HepG2 (cell line): ENCODE measurements at regions not wholly inside any gene's neighbourhood (a gene's known extent, or its start where the extent isn't known, plus 50 kb on each side); places are given as distances from the start of the nearest gene placed in this dataset.

ENCODE experiments used
- ATAC-seq: fragments of 200-7000 bp; cut with Tn5 transposase; 3 replicates; pipeline ENCODE4 v1.9.1; 2020; ENCODE audit warnings: mild to moderate bottlenecking, moderate library complexity
- BruUV-seq: library from RNA; stranded (reverse); fragments of 400-500 nt; replicated peaks from 2 replicates; lab custom pipeline; 2021; lab: Mats Ljungman, UMichigan
- CTCF ChIA-PET: fragments of 300-600 bp; formaldehyde crosslinking; extraction: SDS; loops from one replicate; lab custom pipeline; 2021; ENCODE audit warnings: low total read pairs, inconsistent platforms, low intra/inter-chr PET ratio; lab: Yijun Ruan, JAX
- POLR2A ChIA-PET: fragments of 350-600 bp; sonication (Branson Sonifier 250); formaldehyde crosslinking; loops from one replicate; lab custom pipeline; 2020; ENCODE audit warnings: antibody characterized with exemption, inconsistent platforms; lab: Yijun Ruan, JAX
- DNase-seq: peaks from one replicate; pipeline ENCODE4 v3.0.0-alpha.2; 2015; ENCODE audit warnings: low spot score
- FAIRE-seq: peaks from 3 replicates; lab custom pipeline; 2011; peaks lifted over from hg19 to GRCh38; lab: Jason Lieb, UNC
- H2AFZ ChIP-seq: one replicate; pipeline ENCODE4 v1.6.1; 2011; ENCODE audit warnings: low read length, inconsistent platforms
- H3K27ac ChIP-seq: fragments of 300-600 bp; 3 replicates; pipeline ENCODE4 v1.8.0; 2011; ENCODE audit warnings: mixed run types, mild to moderate bottlenecking, mixed read lengths, low read length, inconsistent platforms; ENCODE audit not compliant: insufficient read depth; ENCODE audit errors: extremely low read length
- H3K27me3 ChIP-seq, 2 experiments: fragments of 200-600 bp in 1 of 2; 2 replicates in 1 of 2; 3 replicates in 1 of 2; pipeline versions ENCODE4 v1.6.0 to v1.8.0; 2011; ENCODE audit warnings: low read length in 2 of 2, mild to moderate bottlenecking in 2 of 2, moderate library complexity in 2 of 2, inconsistent platforms in 1 of 2; ENCODE audit not compliant: insufficient read depth in 2 of 2, control insufficient read depth in 1 of 2
- H3K36me3 ChIP-seq, 2 experiments: fragments of 200-600 bp in 1 of 2; replicated peaks in 1 of 2; 2 replicates in 1 of 2; 3 replicates in 1 of 2; pipeline versions ENCODE4 v1.5.1 to v1.8.0; 2011; ENCODE audit warnings: low read length in 2 of 2, inconsistent platforms in 1 of 2; ENCODE audit not compliant: insufficient read depth in 2 of 2, control insufficient read depth in 1 of 2
- H3K4me1 ChIP-seq: 2 replicates; pipeline ENCODE4 v1.5.1; 2012; ENCODE audit warnings: low read length, inconsistent platforms; ENCODE audit not compliant: insufficient read depth
- H3K4me2 ChIP-seq: 2 replicates; pipeline ENCODE4 v1.6.0; 2011; ENCODE audit warnings: low read depth, low read length, inconsistent platforms
- H3K4me3 ChIP-seq, 3 experiments: fragments of 200-600 bp in 1 of 3; sonication (generic), shearing (Covaris generic) in 1 of 3; replicated peaks in 1 of 3; 2 replicates each; pipeline ENCODE4 v1.5.1; 2011 to 2016; ENCODE audit warnings: low read length in 3 of 3, inconsistent platforms in 2 of 3, low read depth in 2 of 3, mild to moderate bottlenecking in 2 of 3, control low read depth in 1 of 3, mixed read lengths in 1 of 3; ENCODE audit not compliant: insufficient read depth in 1 of 3
- H3K79me2 ChIP-seq: one replicate; pipeline ENCODE4 v1.6.1; 2011; ENCODE audit warnings: low read length, inconsistent platforms; ENCODE audit not compliant: insufficient read depth
- H3K9ac ChIP-seq: 2 replicates; pipeline ENCODE4 v1.6.0; 2011; ENCODE audit warnings: mild to moderate bottlenecking, low read depth, low read length, inconsistent platforms; ENCODE audit not compliant: insufficient read depth
- H3K9me3 ChIP-seq: 2 replicates; pipeline ENCODE4 v1.5.1; 2012; ENCODE audit warnings: mild to moderate bottlenecking, low read length
- H4K20me1 ChIP-seq: 2 replicates; pipeline ENCODE4 v1.6.0; 2011; ENCODE audit warnings: inconsistent platforms, mild to moderate bottlenecking, low read length, moderate library complexity; ENCODE audit not compliant: insufficient read depth
- CTCF ChIP-seq: sonication (generic); formaldehyde crosslinking; IDR thresholded peaks from 2 replicates; pipeline ENCODE4 v1.5.0; 2020; ENCODE audit warnings: mild to moderate bottlenecking, missing genetic modification reagents, moderate library complexity
- E2F5 ChIP-seq: sonication (generic); formaldehyde crosslinking; conservative IDR thresholded peaks from 2 replicates; pipeline ENCODE4 v1.4.0; 2020; ENCODE audit warnings: missing genetic modification reagents
- HES4 ChIP-seq: sonication (generic); formaldehyde crosslinking; IDR thresholded peaks from 2 replicates; pipeline ENCODE4 v1.9.0; 2021; ENCODE audit warnings: mild to moderate bottlenecking, missing genetic modification reagents, borderline replicate concordance
- MAFK ChIP-seq, 2 experiments: IDR thresholded peaks in 1 of 2; conservative IDR thresholded peaks in 1 of 2; 2 replicates each; pipeline ENCODE4 v1.6.1; 2011; ENCODE audit warnings: improper control_type of control experiment in 2 of 2, low read length in 2 of 2
- NAIF1 ChIP-seq: sonication (generic); formaldehyde crosslinking; IDR thresholded peaks from 2 replicates; pipeline ENCODE4 v1.5.0; 2020; ENCODE audit warnings: mild to moderate bottlenecking, missing genetic modification reagents, borderline replicate concordance
- NPAS2 ChIP-seq: sonication (generic); formaldehyde crosslinking; IDR thresholded peaks from 2 replicates; pipeline ENCODE4 v1.8.0; 2022; ENCODE audit warnings: mild to moderate bottlenecking, missing genetic modification reagents, borderline replicate concordance
- NR3C1 ChIP-seq: sonication (generic); formaldehyde crosslinking; IDR thresholded peaks from 2 replicates; pipeline ENCODE4 v1.4.0; 2020; ENCODE audit warnings: missing genetic modification reagents
- RERE ChIP-seq: IDR thresholded peaks from 2 replicates; pipeline ENCODE4 v1.6.1; 2016; ENCODE audit warnings: low read depth, missing genetic modification reagents, missing compliant biosample characterization
- RFX1 ChIP-seq: fragments of 450-650 bp; IDR thresholded peaks from 2 replicates; pipeline ENCODE4 v1.6.1; 2017
- STAT6 ChIP-seq: sonication (generic); formaldehyde crosslinking; IDR thresholded peaks from 2 replicates; pipeline ENCODE4 v1.4.0; 2020; ENCODE audit warnings: missing genetic modification reagents, mild to moderate bottlenecking, borderline replicate concordance
- TP53 ChIP-seq: sonication (generic); formaldehyde crosslinking; conservative IDR thresholded peaks from 2 replicates; pipeline ENCODE4 v1.4.0; 2020; ENCODE audit warnings: missing genetic modification reagents
- ZNF17 ChIP-seq: sonication (generic); formaldehyde crosslinking; IDR thresholded peaks from 2 replicates; pipeline ENCODE4 v1.5.0; 2020; ENCODE audit warnings: mild to moderate bottlenecking, missing genetic modification reagents
- ZNF207 ChIP-seq: fragments of 450-650 bp; IDR thresholded peaks from 2 replicates; pipeline ENCODE4 v1.6.1; 2016; ENCODE audit warnings: antibody characterized with exemption, borderline replicate concordance
- WGBS: methylation state at CpG from one replicate; pipeline ENCODE4 v1.1.6; 2017; ENCODE audit warnings: low lambda C conversion rate; 5-methylcytosine and 5-hydroxymethylcytosine counted together
- in situ Hi-C: cut with HindIII; loops from 2 replicates; pipeline ENCODE4 v1.10.0; 2017; ENCODE audit warnings: low pct_unique_long_range_greater_than_20kb; ENCODE audit not compliant: extremely low pct_ligation_motif_present
- intact Hi-C: fragments of 100-400 bp; cut with micrococcal nuclease; formaldehyde crosslinking; loops from one replicate; pipeline ENCODE4 v1.10.0; 2022; ENCODE audit not compliant: unreplicated experiment

GRCh38 chr13:53310786-53311185, 282.2 kb downstream of the OLFM4 start:
- Histone ChIP-seq H3K36me3 (no peaks in the 10 kb centered on the region), H3K4me2 (no peak overlapping the region), H4K20me1 (no peaks in the 10 kb centered on the region), H3K27ac (no peak overlapping the region), H3K4me1 (no peaks in the 10 kb centered on the region), H3K9me3 (no peaks in the 10 kb centered on the region), H3K9ac (no peak overlapping the region), H2AFZ (no peak overlapping the region), H3K79me2 (no peaks in the 10 kb centered on the region), H3K4me3 (no peak overlapping the region), H3K27me3 (no peaks in the 10 kb centered on the region)
- intact Hi-C loops, result no loop called here
- DNase-seq, result no peak
- ATAC-seq, result no peak
- whole genome bisulfite sequencing, result 18% methylated on average over 4 of the region's 4 CpGs
- CTCF ChIA-PET, result no interaction called here
- no peak for FAIRE-seq
- BruUV-seq, result no TSS peak
- in situ Hi-C loops, result no loop called here
- POLR2A ChIA-PET, result no interaction called here
- no peak for TF ChIP-seq STAT6 (CRISPR knock-in tag)
- no peak for TF ChIP-seq CTCF (CRISPR knock-in tag)
- TF ChIP-seq NAIF1 (CRISPR knock-in tag), result no peak
- no peak for TF ChIP-seq RFX1
- no peak for TF ChIP-seq ZNF17
- no peak for TF ChIP-seq NR3C1 (CRISPR knock-in tag)
- TF ChIP-seq HES4 (CRISPR knock-in tag), result no peak
- no peak for TF ChIP-seq E2F5 (CRISPR knock-in tag)
- no peak for TF ChIP-seq ZNF207
- TF ChIP-seq MAFK (conservative IDR thresholded peaks at IDR 0.05 in 1 of 2, IDR thresholded peaks at IDR 0.05 in 1 of 2; ENCODE audit: low read length in 2 of 2), result no peak
- TF ChIP-seq TP53 (CRISPR knock-in tag), result no peak
- no peak for TF ChIP-seq NPAS2 (CRISPR knock-in tag)
- TF ChIP-seq RERE (CRISPR knock-in tag), result no peak
